ENCODE measurements at regions not wholly inside any gene's neighbourhood (a gene's known extent, or its start where the extent isn't known, plus 50 kb on each side); places are given as distances from the start of the nearest gene placed in this dataset.

DNA sequence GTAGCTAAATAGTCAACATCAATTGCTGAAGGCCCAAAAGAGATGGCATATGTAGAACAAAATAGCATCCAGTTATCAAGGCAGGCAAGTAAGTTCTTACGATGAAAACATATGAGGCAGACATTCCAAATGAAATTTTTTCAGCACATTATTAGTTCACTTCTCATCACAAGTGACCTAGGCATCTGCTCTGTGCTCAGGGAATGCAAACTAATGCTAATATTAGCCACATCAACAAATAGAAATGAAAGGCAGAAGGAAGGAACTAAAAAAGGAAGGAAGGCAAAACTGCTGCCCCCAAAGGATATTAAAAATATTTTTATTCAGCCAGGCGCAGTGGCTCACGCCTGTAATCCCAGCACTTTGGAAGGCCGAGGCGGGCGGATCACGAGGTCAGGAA lies 51.2 kb upstream of the ROCK1 start:
- DNase-seq (ENCODE audit: extremely low read depth in 1 of 11, low read depth in 9 of 11, low spot score in 4 of 11), result no peak

DNA sequence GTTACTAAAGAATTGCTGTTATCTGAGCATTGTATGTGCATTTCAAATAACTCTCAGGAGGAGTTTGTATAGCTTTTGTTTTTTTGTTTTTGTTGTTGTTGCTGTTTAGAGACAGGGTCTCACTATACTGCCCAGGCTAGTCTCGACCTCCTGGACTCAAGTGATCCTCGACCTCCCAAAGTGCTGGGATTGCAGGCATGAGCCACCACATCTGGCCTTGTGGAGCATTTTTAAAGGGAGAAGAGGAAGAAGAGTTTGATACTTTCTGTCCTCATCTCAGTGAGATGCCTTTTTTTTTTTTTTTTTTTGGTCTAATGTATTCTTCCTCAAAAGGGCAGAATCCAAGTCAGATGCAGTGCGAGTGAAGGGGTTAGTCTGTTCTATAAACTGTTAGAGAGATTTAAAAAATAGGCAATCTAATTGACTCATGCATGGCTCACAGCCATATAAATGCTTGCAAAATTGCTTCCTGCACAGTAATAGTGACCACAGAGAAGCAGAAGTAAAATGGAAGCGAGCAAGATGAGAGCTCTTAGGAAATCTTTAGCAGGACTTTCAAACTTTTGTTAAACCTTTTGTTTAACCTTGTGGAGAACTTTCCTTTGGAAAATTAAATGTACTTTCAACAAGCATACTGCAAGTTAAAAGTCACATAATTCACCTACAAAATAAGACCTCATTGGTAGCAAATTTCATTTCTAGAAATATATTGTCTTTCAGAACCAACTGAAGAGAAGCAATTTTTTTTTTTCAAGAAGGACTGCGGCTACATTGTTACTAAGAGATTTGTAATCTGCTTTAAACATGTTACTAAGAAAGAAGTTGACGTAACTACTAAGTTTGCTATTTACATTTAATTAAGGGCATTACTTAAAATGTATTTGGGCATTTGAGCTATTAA lies 52.3 kb upstream of the ROCK1 start:
- no peak for DNase-seq (ENCODE audit: extremely low read depth in 1 of 11, low read depth in 9 of 11, low spot score in 4 of 11)

DNA sequence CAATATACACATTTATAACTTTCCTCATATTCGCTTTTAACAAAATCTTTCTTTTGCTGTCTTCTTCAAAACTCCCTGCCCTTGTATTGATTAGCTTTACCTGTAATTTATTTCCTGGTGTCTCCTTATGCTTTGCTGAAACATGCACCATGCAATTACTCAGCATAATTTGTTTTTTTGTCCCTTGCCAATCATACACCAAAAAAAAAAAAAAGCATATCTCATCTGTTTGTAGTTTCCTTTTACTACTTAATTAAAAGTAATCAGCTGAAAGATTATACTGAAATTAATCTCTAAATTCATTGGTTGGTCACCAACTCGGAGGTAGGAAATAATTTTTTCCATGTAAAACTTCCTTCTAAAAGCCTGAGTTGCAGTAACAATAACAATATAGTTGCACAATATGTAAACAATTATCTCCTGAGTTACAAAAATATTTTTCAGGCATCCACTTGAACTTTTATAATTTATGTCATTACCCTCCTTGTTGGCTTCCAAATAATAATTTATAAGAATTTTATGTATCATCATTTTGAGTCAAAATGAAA lies 53.0 kb upstream of the ROCK1 start:
- no peak for DNase-seq (ENCODE audit: extremely low read depth in 1 of 11, low read depth in 9 of 11, low spot score in 4 of 11)

DNA sequence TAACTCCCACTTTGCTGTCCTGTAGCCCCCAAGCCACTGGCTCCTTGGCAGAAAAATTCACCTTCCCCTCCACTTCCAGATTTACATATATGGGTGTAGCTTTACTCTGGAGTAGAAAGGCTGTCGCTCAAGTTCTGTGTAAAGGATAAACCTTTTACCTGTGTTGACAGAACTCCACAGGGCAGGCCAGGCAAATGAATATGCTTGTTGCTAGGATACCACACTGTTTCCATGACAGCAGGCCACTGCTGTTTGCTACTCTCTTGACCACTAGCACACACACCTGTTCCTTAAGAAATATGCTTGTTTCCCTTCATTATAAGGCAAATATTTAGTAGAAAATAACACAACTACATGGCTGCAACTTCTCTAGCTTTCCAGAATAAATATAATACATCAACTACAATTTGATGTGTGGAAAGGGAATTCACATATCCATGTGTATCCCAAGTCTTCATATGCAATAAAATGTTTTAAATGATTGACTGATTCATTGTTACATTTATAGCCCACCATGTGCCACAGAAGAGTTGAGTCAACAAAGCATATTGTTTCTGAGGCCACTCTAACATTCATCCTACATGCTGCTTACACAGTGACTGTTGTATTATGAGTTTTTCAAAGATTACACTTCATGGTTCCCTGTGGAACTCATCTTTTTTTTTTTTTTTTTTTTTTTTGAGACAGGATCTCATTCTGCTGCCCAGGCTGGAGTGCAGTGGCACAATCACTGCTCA lies 56.2 kb upstream of the ROCK1 start:
- DNase-seq (ENCODE audit: extremely low read depth in 1 of 11, low read depth in 9 of 11, low spot score in 4 of 11), result peak in 9 of 11 donors; percentile 10 to 63 (median 37)

DNA sequence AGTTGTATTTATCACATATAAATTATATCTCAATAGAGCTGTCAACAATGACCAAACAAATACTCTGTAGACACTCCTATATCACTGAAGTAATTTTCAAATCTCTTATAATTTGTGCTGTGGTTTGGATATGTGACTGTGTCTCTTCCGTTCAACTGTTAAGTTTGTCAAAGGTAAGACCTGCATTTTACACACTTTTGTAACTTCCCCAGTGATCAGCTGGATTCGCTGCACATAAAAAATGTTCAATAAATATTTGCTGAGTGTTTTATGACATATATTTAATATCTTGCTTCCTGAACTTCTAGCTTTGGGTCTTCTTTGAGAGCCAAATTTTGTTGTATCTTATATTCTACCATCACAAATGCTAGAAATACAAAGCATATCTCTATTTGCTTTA lies 57.3 kb upstream of the ROCK1 start:
- DNase-seq (ENCODE audit: extremely low read depth in 1 of 11, low read depth in 9 of 11, low spot score in 4 of 11), result no peak

DNA sequence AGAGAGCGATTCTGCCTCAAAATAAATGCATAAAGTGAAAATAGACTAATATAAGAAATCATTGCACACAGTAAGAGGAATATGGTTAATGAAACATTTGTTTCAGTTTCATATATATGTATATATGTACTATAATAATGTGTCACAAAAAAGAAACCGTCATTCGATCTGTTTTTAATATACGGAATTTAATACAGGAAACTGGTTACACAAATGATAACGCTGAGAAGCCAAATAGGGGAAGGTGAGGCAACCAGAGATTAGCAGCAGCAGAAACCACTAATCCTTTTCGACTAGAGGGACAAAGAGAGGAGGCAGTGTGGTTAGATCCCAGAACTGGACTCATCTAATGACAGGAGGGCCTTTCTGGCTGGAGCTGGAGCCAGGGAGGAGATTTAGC lies 64.2 kb upstream of the GREB1L start:
- DNase-seq (ENCODE audit: extremely low read depth in 1 of 11, low read depth in 9 of 11, low spot score in 4 of 11), result no peak

DNA sequence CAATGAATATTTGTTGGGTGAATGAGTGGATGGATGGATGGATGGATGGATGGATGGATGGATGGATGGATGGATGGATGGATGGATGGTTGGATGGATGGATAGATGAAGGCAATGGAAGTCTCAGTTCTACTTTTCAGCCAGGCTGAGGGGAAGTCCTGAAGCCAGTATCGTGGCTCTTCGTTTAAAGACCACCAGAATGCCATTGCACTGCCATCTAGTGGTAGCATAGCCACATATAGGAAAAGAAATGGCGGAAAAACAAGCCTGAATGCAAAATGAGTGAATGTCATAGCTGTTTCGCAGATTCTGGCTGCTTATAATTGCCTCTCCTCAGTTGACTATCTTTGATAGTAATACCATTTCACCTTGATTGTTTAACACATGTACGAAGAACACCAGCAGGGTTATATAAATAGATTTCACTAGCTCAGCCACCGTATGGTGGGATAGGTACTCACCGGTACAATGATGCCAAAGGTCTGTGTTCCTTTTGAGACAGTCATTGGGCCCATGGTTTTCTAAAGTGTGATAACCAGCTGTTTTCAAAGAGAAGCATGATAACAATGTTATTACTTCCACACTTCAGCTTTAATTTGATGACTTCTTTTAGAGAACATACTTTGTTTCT lies 62.3 kb upstream of the GREB1L start:
- DNase-seq (ENCODE audit: extremely low read depth in 1 of 11, low read depth in 9 of 11, low spot score in 4 of 11), result peak; percentile 35 to 71 (median 51)

DNA sequence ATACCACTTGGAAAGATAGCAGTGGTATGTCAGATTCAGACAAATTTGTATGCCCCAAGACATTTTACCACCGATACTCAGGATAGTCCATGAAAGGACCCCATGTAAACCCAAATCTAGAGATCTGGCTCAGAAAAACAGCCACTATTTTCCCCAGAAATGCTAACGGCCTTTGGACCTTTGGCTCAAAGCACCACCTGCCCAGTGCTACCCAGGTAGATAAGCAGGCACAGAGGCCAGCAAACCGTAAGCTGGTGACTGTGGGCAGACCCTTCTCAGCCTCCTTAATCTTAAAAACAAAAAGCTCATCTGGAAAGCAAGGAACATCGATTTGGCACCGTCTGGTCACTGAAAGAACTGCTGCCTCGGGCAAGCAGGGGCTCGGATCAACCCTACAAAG lies 61.4 kb upstream of the GREB1L start:
- DNase-seq (ENCODE audit: extremely low read depth in 1 of 11, low read depth in 9 of 11, low spot score in 4 of 11), result no peak

DNA sequence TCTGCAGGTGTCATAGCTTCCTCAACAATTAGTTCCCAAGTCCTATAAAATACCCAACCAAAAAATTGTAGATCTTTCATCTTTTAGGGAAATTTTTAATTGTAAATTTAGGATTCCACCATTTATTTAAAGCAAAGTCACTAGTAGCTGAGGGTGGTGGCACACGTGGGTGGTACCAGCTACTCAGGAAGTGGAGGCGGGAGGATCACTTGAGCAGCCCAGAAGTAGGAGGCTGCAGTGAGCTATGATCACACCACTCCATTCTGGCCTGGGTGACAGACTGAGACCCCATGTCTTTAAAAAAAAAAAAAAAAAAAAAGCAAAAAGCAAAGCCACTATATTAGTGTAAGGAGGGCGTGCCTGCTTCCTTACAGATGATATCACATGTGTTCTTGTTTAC lies 60.3 kb upstream of the GREB1L start:
- no peak for DNase-seq (ENCODE audit: extremely low read depth in 1 of 11, low read depth in 9 of 11, low spot score in 4 of 11)

DNA sequence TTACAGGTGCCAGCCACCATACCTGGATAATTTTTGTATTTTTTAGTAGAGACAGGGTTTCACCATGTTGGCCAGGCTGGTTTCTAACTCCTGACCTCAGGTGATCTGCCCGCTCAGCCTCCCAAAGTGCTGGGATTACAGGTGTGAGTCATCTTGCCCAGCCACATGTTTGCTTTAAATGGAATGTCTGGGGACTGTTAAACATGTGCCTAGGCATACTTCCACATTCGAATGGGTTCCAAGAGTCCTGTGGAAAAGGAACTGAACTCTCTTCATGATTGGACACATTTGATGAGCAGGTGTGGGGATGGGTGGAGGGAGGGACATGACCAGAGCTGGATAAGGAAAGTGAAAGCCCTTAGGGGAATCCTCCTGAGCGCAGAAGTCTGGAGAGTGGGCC lies 58.4 kb upstream of the GREB1L start:
- DNase-seq (ENCODE audit: extremely low read depth in 1 of 11, low read depth in 9 of 11, low spot score in 4 of 11), result no peak

DNA sequence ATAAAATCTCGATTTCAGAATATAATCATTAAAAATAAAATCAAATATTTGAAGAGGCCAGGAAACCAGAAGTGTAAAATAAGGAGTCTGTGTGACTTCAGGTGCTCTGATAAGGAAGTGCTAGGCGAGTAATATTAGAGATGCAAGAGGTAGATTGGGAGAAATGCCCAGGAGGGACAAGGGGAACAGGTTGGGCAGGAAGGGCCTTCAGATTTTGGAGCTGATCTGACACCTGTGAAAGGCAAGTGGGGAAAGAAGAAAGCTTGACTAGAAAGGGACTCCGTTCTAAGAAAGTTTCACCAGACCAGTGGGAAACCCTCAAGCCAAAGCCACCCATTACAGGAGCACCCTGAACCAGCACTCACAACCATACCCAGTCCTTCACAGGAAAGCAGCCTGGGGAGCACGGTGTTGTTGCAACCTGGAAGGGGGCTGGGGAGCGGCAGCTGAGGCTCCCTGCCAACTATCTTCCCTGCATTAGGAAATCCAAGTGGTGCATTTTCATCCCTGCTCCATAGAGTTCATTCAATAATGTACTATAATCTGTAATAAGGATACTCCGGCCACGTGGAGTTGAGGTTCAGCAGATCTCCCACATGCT lies 57.5 kb upstream of the GREB1L start:
- no peak for DNase-seq (ENCODE audit: extremely low read depth in 1 of 11, low read depth in 9 of 11, low spot score in 4 of 11)

DNA sequence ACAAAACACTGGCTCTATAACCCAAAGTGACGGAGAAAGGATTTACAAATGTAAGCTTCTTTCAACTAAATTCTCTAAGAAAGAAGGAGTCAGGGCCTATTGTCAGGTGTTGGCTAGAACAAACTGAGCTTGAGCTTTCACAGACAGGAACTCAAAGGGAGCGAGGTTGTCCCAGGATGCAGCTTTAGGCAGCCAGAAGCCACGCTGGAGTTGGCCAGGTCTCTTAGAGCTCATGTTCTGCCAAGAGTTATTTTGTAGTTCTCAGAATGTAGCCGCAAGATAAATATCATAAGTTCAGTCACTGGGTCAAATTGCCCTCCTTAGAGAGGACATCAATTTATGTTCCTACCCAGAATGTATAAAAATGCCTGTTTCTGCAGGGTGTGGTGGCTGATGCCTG lies 54.1 kb upstream of the GREB1L start:
- DNase-seq (ENCODE audit: extremely low read depth in 1 of 11, low read depth in 9 of 11, low spot score in 4 of 11), result no peak

DNA sequence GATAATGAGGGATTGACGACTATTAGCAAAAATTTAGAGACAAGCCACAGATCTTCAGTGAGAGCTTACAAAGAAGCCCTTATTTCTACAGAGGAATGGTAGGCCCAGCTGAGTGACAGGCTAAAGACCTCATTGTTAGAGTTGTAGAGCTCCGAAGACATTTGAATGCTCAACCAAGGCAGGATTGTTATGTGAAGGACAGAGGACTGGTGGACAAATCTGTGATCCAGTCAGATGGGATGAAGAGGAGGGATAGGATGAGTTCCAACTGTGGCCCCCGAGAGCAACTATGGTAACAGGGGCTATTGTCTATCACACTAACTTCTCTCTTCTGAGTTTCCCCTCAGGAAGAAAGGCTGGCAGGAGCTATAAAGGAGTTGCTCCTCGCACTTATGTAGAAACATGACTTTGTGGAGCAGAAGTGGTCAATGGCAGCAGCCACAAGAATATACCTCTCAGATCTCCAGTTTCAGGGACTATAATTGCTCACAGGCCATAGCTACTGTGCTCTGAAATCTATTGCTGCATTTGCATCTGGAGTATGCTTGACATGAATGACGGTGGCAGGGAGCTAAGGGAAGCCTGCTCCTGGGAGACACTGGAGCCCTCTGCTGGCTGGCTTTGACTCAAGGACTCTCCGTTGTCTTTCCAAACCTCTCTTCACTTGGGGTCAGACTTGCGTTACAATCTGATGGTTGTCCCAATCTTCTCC lies 50.3 kb upstream of the GREB1L start:
- DNase-seq (ENCODE audit: extremely low read depth in 1 of 11, low read depth in 9 of 11, low spot score in 4 of 11), result peak in 1 of 11 donors; percentile 18

Measured in renal cortex interstitium (tissue), 11 donors.